ENCODE measurements at regions not wholly inside any gene's neighbourhood (a gene's known extent, or its start where the extent isn't known, plus 50 kb on each side); places are given as distances from the start of the nearest gene placed in this dataset.

DNA sequence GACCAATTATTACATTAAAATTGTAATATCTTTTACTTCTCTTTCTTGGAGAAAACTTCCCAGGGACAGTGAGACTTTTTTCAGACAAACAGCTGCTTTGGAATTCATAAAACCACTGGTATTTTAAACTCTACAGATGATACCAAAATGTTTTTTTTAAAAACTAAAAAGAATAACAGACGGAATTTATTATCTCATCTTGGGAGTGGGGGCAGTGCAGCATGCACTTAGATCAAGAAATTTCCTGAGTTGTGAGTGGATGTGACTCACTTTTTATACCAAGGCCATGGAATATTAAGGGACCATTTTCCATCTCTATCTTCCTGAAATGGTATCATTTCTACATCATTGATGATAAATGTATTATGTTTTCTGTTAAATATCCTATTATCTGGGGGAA is 422.8 kb upstream of the HNRNPA3 start:
- TF ChIP-seq, protein P1, sequence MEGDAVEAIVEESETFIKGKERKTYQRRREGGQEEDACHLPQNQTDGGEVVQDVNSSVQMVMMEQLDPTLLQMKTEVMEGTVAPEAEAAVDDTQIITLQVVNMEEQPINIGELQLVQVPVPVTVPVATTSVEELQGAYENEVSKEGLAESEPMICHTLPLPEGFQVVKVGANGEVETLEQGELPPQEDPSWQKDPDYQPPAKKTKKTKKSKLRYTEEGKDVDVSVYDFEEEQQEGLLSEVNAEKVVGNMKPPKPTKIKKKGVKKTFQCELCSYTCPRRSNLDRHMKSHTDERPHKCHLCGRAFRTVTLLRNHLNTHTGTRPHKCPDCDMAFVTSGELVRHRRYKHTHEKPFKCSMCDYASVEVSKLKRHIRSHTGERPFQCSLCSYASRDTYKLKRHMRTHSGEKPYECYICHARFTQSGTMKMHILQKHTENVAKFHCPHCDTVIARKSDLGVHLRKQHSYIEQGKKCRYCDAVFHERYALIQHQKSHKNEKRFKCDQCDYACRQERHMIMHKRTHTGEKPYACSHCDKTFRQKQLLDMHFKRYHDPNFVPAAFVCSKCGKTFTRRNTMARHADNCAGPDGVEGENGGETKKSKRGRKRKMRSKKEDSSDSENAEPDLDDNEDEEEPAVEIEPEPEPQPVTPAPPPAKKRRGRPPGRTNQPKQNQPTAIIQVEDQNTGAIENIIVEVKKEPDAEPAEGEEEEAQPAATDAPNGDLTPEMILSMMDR (IDR thresholded peaks at IDR 0.05 in 4 of 5, conservative IDR thresholded peaks at IDR 0.05 in 1 of 5) = no peak
- TF ChIP-seq POLR2A (IDR thresholded peaks at IDR 0.05) = no peak
